Lung (tissue), 11 donors: ENCODE measurements at regions not wholly inside any gene's neighbourhood (a gene's known extent, or its start where the extent isn't known, plus 50 kb on each side); places are given as distances from the start of the nearest gene placed in this dataset.
"Not testable (repeated sequence)": the region's sequence is repeated elsewhere in the genome, so short reads cannot be mapped to it uniquely, and the experiment has no call there.

Source experiments
- ATAC-seq: fragments of 200-7000 bp; cut with Tn5 transposase; one replicate; pipeline ENCODE4 v1.9.1; 2020; ENCODE audit warnings: moderate number of reproducible peaks; ENCODE audit not compliant: insufficient read depth, low FRiP score
- DNase-seq, 3 donors: peaks; one replicate each; pipeline ENCODE4 v3.0.0-alpha.2; 2013 to 2017
- H3K27ac ChIP-seq, 2 donors: one replicate each; pipeline ENCODE4 v1.5.1; 2013; ENCODE audit warnings: mild to moderate bottlenecking in 2 of 2, moderate library complexity in 2 of 2, control low read depth in 1 of 2, inconsistent platforms in 1 of 2, low read depth in 1 of 2, low read length in 1 of 2
- H3K27me3 ChIP-seq, 3 donors: one replicate each; pipeline ENCODE4 v1.5.1; 2013; ENCODE audit warnings: low read length in 2 of 3; ENCODE audit not compliant: control insufficient read depth in 3 of 3, insufficient read depth in 3 of 3
- H3K36me3 ChIP-seq, 4 donors: one replicate each; pipeline ENCODE4 v1.5.1; 2013; ENCODE audit warnings: low read length in 4 of 4, mild to moderate bottlenecking in 1 of 4, moderate library complexity in 1 of 4; ENCODE audit not compliant: control insufficient read depth in 4 of 4, insufficient read depth in 4 of 4
- H3K4me1 ChIP-seq, 5 donors: one replicate each; pipeline ENCODE4 v1.5.1; 2013; ENCODE audit warnings: low read length in 5 of 5, mild to moderate bottlenecking in 2 of 5, moderate library complexity in 1 of 5; ENCODE audit not compliant: control insufficient read depth in 5 of 5, insufficient read depth in 5 of 5
- H3K4me3 ChIP-seq: one replicate; pipeline ENCODE4 v1.5.1; 2013; ENCODE audit warnings: mild to moderate bottlenecking, control low read depth, moderate library complexity
- H3K9ac ChIP-seq, 2 donors: one replicate each; pipeline ENCODE4 v1.5.1; 2013; ENCODE audit warnings: low read length in 2 of 2, control low read depth in 1 of 2; ENCODE audit not compliant: insufficient read depth in 1 of 2
- H3K9me3 ChIP-seq, 4 donors: one replicate each; pipeline ENCODE4 v1.5.1; 2013; ENCODE audit warnings: low read length in 3 of 4, mild to moderate bottlenecking in 1 of 4, moderate library complexity in 1 of 4; ENCODE audit not compliant: control insufficient read depth in 4 of 4, insufficient read depth in 3 of 4
- CTCF ChIP-seq: IDR thresholded peaks from 2 replicates; pipeline ENCODE4 v1.5.1; 2012; ENCODE audit warnings: mild to moderate bottlenecking; ENCODE audit errors: control extremely low read depth, extremely low read depth
- WGBS, 2 donors: extraction: QIAGEN DNeasy Blood & Tissue Kit; methylation state at CpG; one replicate each; pipeline ENCODE4 v1.1.7; 2013; 5-methylcytosine and 5-hydroxymethylcytosine counted together
- donor health status: control.
- donor health status: control.
- donor health status: Bipolar disorder and iron deficiency.
- donor health status: healthy.
- donor health status: DM: yes; HTN: yes; CAD: no.

- Histone ChIP-seq H3K4me1 (peaks cover 0 to 5% (median 0%) of the 10 kb centered on the region in 5 donors), H3K9ac (no peak overlapping the region), H3K36me3 (no peaks in the 10 kb centered on the region), H3K9me3 (peaks cover 0 to 3% (median under 1%) of the 10 kb centered on the region in 4 donors), H3K27ac (no peak overlapping the region), H3K27me3 (no peaks in the 10 kb centered on the region), H3K4me3 (no peak overlapping the region)
- TF ChIP-seq CTCF: no peak
- 71 to 85% methylated on average over 5 of the region's 5 CpGs for WGBS, 2 donors
- DNase-seq (no peak), ATAC-seq (no peak)
Observed at GRCh38 chr2:153291718-153292117, 186.8 kb downstream of the RPRM start.

GRCh38 chr2:153287109-153287801 lies 191.3 kb downstream of the RPRM start:
- H3K9ac ChIP-seq: no peak overlapping the region
- 40 to 45% methylated on average over 24 of the region's 24 CpGs for WGBS, 2 donors
- H3K27ac ChIP-seq: no peak overlapping the region
- no peaks in the 10 kb centered on the region for H3K4me1 ChIP-seq
- TF ChIP-seq CTCF: no peak
- no peaks in the 10 kb centered on the region for H3K36me3 ChIP-seq
- no peaks in the 10 kb centered on the region for H3K27me3 ChIP-seq
- peak in 1 of 3 donors; percentile 3 for DNase-seq
- no peak overlapping the region for H3K4me3 ChIP-seq
- no peak for ATAC-seq
- H3K9me3 ChIP-seq: peaks cover 0 to 12% (median 2%) of the 10 kb centered on the region in 4 donors

- ATAC-seq (no peak), DNase-seq (no peak)
- Histone ChIP-seq H3K36me3 (no peaks in the 10 kb centered on the region), H3K27ac (no peak overlapping the region), H3K27me3 (no peaks in the 10 kb centered on the region), H3K9me3 (peaks cover 0 to 8% (median 2%) of the 10 kb centered on the region in 4 donors), H3K4me1 (no peaks in the 10 kb centered on the region), H3K4me3 (no peak overlapping the region), H3K9ac (no peak overlapping the region)
- TF ChIP-seq CTCF: no peak
Observed at GRCh38 chr2:153268941-153269461, 209.6 kb downstream of the RPRM start.

GRCh38 chr2:153256876-153257275 lies 221.7 kb downstream of the RPRM start:
- 81 to 91% methylated on average over 17 of the region's 18 CpGs for WGBS, 2 donors
- H3K9ac ChIP-seq, H3K9me3 ChIP-seq, ATAC-seq, DNase-seq, H3K4me3 ChIP-seq, H3K27ac ChIP-seq, H3K36me3 ChIP-seq, H3K4me1 ChIP-seq, H3K27me3 ChIP-seq: not testable (repeated sequence)

GRCh38 chr2:153246636-153247035 lies 231.9 kb downstream of the RPRM start:
- H3K27ac ChIP-seq, H3K27me3 ChIP-seq, H3K9ac ChIP-seq, H3K4me1 ChIP-seq, ATAC-seq, H3K36me3 ChIP-seq, H3K9me3 ChIP-seq, DNase-seq, H3K4me3 ChIP-seq: not testable (repeated sequence)
- WGBS, 2 donors: 21 to 33% methylated on average over 1 of the region's 1 CpG
